Keratinocyte (primary cell): ENCODE measurements at regions not wholly inside any gene's neighbourhood (a gene's known extent, or its start where the extent isn't known, plus 50 kb on each side); places are given as distances from the start of the nearest gene placed in this dataset.

ENCODE experiments used
- DNase-seq: peaks from one replicate; pipeline ENCODE4 v3.0.0-alpha.2; 2011; ENCODE audit warnings: low read depth, missing footprints, low spot score
- FAIRE-seq: peaks from 2 replicates; lab custom pipeline; 2011; peaks lifted over from hg19 to GRCh38; lab: Jason Lieb, UNC
- H2AFZ ChIP-seq: 2 replicates; pipeline ENCODE4 v1.6.0; 2012; ENCODE audit warnings: low read length, control low read depth, inconsistent platforms; ENCODE audit not compliant: control insufficient read depth
- H3K27ac ChIP-seq: 2 replicates; pipeline ENCODE4 v1.5.1; 2011; ENCODE audit warnings: low read length; ENCODE audit not compliant: control insufficient read depth, insufficient read depth
- H3K27me3 ChIP-seq: 3 replicates; pipeline ENCODE4 v1.6.0; 2011; ENCODE audit warnings: low read length; ENCODE audit not compliant: control insufficient read depth, insufficient read depth; ENCODE audit errors: extremely low read depth
- H3K36me3 ChIP-seq, 2 experiments: 2 replicates in 1 of 2; 3 replicates in 1 of 2; pipeline ENCODE4 v1.5.1; 2011; ENCODE audit warnings: low read length in 2 of 2, mild to moderate bottlenecking in 1 of 2; ENCODE audit not compliant: control insufficient read depth in 2 of 2, insufficient read depth in 2 of 2; ENCODE audit errors: extremely low read depth in 1 of 2
- H3K4me1 ChIP-seq: 3 replicates; pipeline ENCODE4 v1.5.1; 2011; ENCODE audit warnings: low read length; ENCODE audit not compliant: control insufficient read depth, insufficient read depth; ENCODE audit errors: extremely low read depth
- H3K4me2 ChIP-seq: 3 replicates; pipeline ENCODE4 v1.6.0; 2011; ENCODE audit warnings: low read depth, low read length; ENCODE audit not compliant: control insufficient read depth, insufficient read depth; ENCODE audit errors: extremely low read depth
- H3K4me3 ChIP-seq, 3 experiments: fragments of 200-600 bp in 1 of 3; sonication (generic) in 1 of 3; 2 replicates in 2 of 3; 3 replicates in 1 of 3; pipeline ENCODE4 v1.5.1; 2011 to 2016; ENCODE audit warnings: low read length in 3 of 3, mild to moderate bottlenecking in 3 of 3, control low read depth in 2 of 3, inconsistent platforms in 1 of 3, low read depth in 1 of 3, mixed read lengths in 1 of 3, mixed run types in 1 of 3, moderate library complexity in 1 of 3; ENCODE audit not compliant: control insufficient read depth in 2 of 3, insufficient read depth in 2 of 3; ENCODE audit errors: extremely low read depth in 1 of 3
- H3K79me2 ChIP-seq: 2 replicates; pipeline ENCODE4 v1.6.0; 2012; ENCODE audit warnings: low read length; ENCODE audit not compliant: control insufficient read depth, insufficient read depth
- H3K9ac ChIP-seq: 3 replicates; pipeline ENCODE4 v1.6.0; 2011; ENCODE audit warnings: low read length; ENCODE audit not compliant: control insufficient read depth, insufficient read depth; ENCODE audit errors: extremely low read depth
- H3K9me1 ChIP-seq: 3 replicates; pipeline ENCODE4 v1.6.0; 2011; ENCODE audit warnings: low read length; ENCODE audit not compliant: control insufficient read depth, insufficient read depth; ENCODE audit errors: extremely low read depth
- H3K9me3 ChIP-seq: 2 replicates; pipeline ENCODE4 v1.5.1; 2012; ENCODE audit warnings: low read depth, low read length; ENCODE audit not compliant: control insufficient read depth
- H4K20me1 ChIP-seq: 3 replicates; pipeline ENCODE4 v1.6.0; 2011; ENCODE audit warnings: low read length; ENCODE audit not compliant: control insufficient read depth, insufficient read depth; ENCODE audit errors: extremely low read depth
- EZH2 ChIP-seq: IDR thresholded peaks from one replicate; pipeline ENCODE4 v1.6.1; 2012; ENCODE audit warnings: inconsistent platforms, mild to moderate bottlenecking, low read length, moderate library complexity
- dilution Hi-C: fragments of 300-500 bp; cut with MboI; formaldehyde crosslinking; loops from one replicate; pipeline ENCODE4 v1.7.0; 2020; ENCODE audit warnings: low sequenced_read_pairs; ENCODE audit not compliant: extremely low pct_ligation_motif_present
- TF ChIP-seq, protein P1 (sequence below), 3 experiments: IDR thresholded peaks in 1 of 3; conservative IDR thresholded peaks in 1 of 3; optimal IDR thresholded peaks in 1 of 3; 2 replicates in 2 of 3; 3 replicates in 1 of 3; pipeline versions ENCODE3 to v1.5.1; 2011; ENCODE audit warnings: low read length in 3 of 3, mild to moderate bottlenecking in 3 of 3, moderate library complexity in 2 of 3, control low read depth in 1 of 3, inconsistent platforms in 1 of 3; ENCODE audit not compliant: insufficient read depth in 2 of 3; ENCODE audit errors: extremely low read depth in 1 of 3

DNA sequence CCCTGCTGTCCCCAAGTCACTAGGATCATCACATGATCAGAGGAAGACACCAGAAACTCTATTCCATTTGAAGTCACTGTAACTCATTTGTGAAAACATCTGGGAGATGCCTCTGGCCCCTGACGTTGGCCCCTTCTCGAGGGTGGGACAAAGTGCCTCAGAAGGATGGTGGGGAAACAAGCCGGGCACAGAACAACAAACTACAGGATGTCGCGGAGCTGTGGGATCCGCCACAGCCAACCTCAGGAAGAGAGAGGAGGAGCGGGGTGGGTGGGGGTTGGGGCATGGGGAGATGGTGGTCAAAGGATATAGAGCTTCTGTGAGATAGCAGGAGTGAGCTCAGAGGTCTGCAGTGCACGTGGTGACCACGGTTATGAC lies 265.6 kb upstream of the TCERG1L start:
- H3K9ac ChIP-seq, result no peak overlapping the region
- H3K4me3 ChIP-seq, result no peak overlapping the region
- H3K36me3 ChIP-seq, result no peaks in the 10 kb centered on the region
- H3K4me2 ChIP-seq, result no peak overlapping the region
- DNase-seq (no peak), FAIRE-seq (no peak)
- H3K27me3 ChIP-seq, result no peaks in the 10 kb centered on the region
- H3K9me3 ChIP-seq, result peaks cover 10% of the 10 kb centered on the region
- no peaks in the 10 kb centered on the region for H3K4me1 ChIP-seq
- H2AFZ ChIP-seq, result no peak overlapping the region
- dilution Hi-C loops, result no loop called here
- H4K20me1 ChIP-seq, result no peaks in the 10 kb centered on the region
- H3K27ac ChIP-seq, result no peak overlapping the region
- H3K79me2 ChIP-seq, result no peaks in the 10 kb centered on the region
- TF ChIP-seq EZH2, result no peak
- TF ChIP-seq, protein P1, sequence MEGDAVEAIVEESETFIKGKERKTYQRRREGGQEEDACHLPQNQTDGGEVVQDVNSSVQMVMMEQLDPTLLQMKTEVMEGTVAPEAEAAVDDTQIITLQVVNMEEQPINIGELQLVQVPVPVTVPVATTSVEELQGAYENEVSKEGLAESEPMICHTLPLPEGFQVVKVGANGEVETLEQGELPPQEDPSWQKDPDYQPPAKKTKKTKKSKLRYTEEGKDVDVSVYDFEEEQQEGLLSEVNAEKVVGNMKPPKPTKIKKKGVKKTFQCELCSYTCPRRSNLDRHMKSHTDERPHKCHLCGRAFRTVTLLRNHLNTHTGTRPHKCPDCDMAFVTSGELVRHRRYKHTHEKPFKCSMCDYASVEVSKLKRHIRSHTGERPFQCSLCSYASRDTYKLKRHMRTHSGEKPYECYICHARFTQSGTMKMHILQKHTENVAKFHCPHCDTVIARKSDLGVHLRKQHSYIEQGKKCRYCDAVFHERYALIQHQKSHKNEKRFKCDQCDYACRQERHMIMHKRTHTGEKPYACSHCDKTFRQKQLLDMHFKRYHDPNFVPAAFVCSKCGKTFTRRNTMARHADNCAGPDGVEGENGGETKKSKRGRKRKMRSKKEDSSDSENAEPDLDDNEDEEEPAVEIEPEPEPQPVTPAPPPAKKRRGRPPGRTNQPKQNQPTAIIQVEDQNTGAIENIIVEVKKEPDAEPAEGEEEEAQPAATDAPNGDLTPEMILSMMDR (optimal IDR thresholded peaks at IDR 0.05 in 1 of 3, IDR thresholded peaks at IDR 0.05 in 1 of 3, conservative IDR thresholded peaks at IDR 0.05 in 1 of 3; ENCODE audit: extremely low read depth in 1 of 3, insufficient read depth in 2 of 3, low read length in 3 of 3), result no peak
- no peaks in the 10 kb centered on the region for H3K9me1 ChIP-seq

DNA sequence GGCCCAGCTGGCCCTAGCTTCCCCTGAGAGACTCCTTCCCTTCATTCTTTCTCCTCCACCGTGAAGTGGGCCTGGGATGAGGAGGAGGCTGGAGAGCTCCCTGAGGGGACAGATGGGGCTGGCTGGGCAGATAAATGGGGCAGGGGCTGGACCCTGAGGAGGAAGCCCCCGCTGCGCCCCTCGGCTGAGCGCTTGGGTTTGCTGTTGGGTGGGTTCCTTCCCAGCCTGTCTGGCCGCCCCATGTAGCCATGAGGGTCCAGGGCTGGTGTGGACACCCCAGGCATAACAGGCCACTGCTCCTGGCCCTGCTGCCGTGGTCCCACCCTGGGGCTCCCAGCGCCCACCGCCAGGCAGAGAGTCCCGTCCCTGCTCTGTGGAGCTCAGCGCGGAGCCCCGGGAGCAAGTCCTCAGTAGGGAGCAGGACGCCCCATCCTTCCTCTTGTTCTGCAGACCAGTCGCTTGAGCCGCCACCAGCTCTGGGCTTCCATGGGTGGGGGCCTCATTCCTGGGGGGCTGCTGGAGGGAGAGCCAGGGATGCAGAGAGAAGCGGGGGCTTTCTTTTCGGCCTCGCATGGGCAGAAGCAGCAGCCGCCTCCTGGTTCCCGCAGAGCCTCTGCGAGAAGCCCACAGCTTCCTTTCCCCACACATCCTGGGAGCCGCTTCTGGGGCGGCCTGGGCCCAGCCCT lies 266.4 kb upstream of the TCERG1L start:
- Histone ChIP-seq H3K4me1 (no peaks in the 10 kb centered on the region), H3K9me1 (no peaks in the 10 kb centered on the region), H3K36me3 (no peaks in the 10 kb centered on the region), H3K4me3 (no peak overlapping the region), H3K79me2 (no peaks in the 10 kb centered on the region), H3K4me2 (no peak overlapping the region), H4K20me1 (no peaks in the 10 kb centered on the region), H3K9me3 (peaks cover 10% of the 10 kb centered on the region), H3K9ac (no peak overlapping the region), H2AFZ (no peak overlapping the region), H3K27ac (no peak overlapping the region), H3K27me3 (no peaks in the 10 kb centered on the region)
- FAIRE-seq, result no peak
- dilution Hi-C loops, result no loop called here
- no peak for TF ChIP-seq EZH2
- TF ChIP-seq, protein P1 (optimal IDR thresholded peaks at IDR 0.05 in 1 of 3, IDR thresholded peaks at IDR 0.05 in 1 of 3, conservative IDR thresholded peaks at IDR 0.05 in 1 of 3; ENCODE audit: extremely low read depth in 1 of 3, insufficient read depth in 2 of 3, low read length in 3 of 3), result no peak
- DNase-seq, result no peak
